SK-N-SH treated with all-trans-retinoic acid at 6 μM for 48 hours (cell line): ENCODE measurements at regions not wholly inside any gene's neighbourhood (a gene's known extent, or its start where the extent isn't known, plus 50 kb on each side); places are given as distances from the start of the nearest gene placed in this dataset.

Experiments used
- ATAC-seq: fragments of 200-7000 bp; cut with Tn5 transposase; 3 replicates; pipeline ENCODE4 v1.9.1; 2020; ENCODE audit warnings: mild to moderate bottlenecking, moderate library complexity
- ARNTL ChIP-seq: fragments of 450-650 bp; formaldehyde crosslinking; IDR thresholded peaks from 2 replicates; pipeline ENCODE4 v1.5.0; 2020; ENCODE audit warnings: low read depth, mild to moderate bottlenecking, moderate library complexity, borderline replicate concordance
- GLIS3 ChIP-seq: fragments of 250-450 bp; sonication (Bioruptor Pico); IDR thresholded peaks from 2 replicates; pipeline ENCODE4 v1.5.0; 2020; ENCODE audit warnings: mild to moderate bottlenecking, moderate library complexity
- ISL1 ChIP-seq: fragments of 250-450 bp; sonication (Bioruptor Pico); IDR thresholded peaks from 2 replicates; pipeline ENCODE4 v2.1.2; 2022; ENCODE audit warnings: mild to moderate bottlenecking, moderate library complexity
- OSR1 ChIP-seq: fragments of 250-450 bp; sonication (Bioruptor Pico); IDR thresholded peaks from 2 replicates; pipeline ENCODE4 v1.8.0; 2022; ENCODE audit warnings: moderate library complexity, mild to moderate bottlenecking, inconsistent platforms
- PPARA ChIP-seq: fragments of 250-450 bp; sonication (Bioruptor Pico); IDR thresholded peaks from 2 replicates; pipeline ENCODE4 v1.5.0; 2020; ENCODE audit warnings: mild to moderate bottlenecking, borderline replicate concordance
- RARB ChIP-seq: fragments of 250-450 bp; sonication (Bioruptor Pico); IDR thresholded peaks from 2 replicates; pipeline ENCODE4 v1.8.0; 2021; ENCODE audit warnings: mild to moderate bottlenecking, moderate library complexity
- SNAI2 ChIP-seq: fragments of 250-450 bp; sonication (Bioruptor Pico); IDR thresholded peaks from 2 replicates; pipeline ENCODE4 v1.5.0; 2020; ENCODE audit warnings: mild to moderate bottlenecking, moderate library complexity
- TOX ChIP-seq: fragments of 250-450 bp; sonication (Bioruptor Pico); IDR thresholded peaks from 2 replicates; pipeline ENCODE4 v1.8.0; 2021; ENCODE audit warnings: mild to moderate bottlenecking, moderate library complexity, borderline replicate concordance
- TSHZ2 ChIP-seq: fragments of 250-450 bp; sonication (Bioruptor Pico); IDR thresholded peaks from 2 replicates; pipeline ENCODE4 v1.5.0; 2020; ENCODE audit warnings: mild to moderate bottlenecking, moderate library complexity
- ZC3H10 ChIP-seq: fragments of 250-450 bp; sonication (Bioruptor Pico); IDR thresholded peaks from 2 replicates; pipeline ENCODE4 v1.5.1; 2021; ENCODE audit warnings: mild to moderate bottlenecking, moderate library complexity
- ZFP3 ChIP-seq: fragments of 250-450 bp; sonication (Bioruptor Pico); IDR thresholded peaks from 2 replicates; pipeline ENCODE4 v1.5.0; 2020; ENCODE audit warnings: mild to moderate bottlenecking, moderate library complexity
- ZFP30 ChIP-seq: fragments of 450-650 bp; formaldehyde crosslinking; IDR thresholded peaks from 2 replicates; pipeline ENCODE4 v1.5.0; 2022; ENCODE audit warnings: mild to moderate bottlenecking, moderate library complexity
- ZNF8 ChIP-seq: fragments of 450-650 bp; formaldehyde crosslinking; IDR thresholded peaks from 2 replicates; pipeline ENCODE4 v1.5.0; 2020; ENCODE audit warnings: mild to moderate bottlenecking, moderate library complexity
- TF ChIP-seq, protein P1 (sequence below): fragments of 250-450 bp; sonication (Bioruptor Pico); IDR thresholded peaks from 2 replicates; pipeline ENCODE4 v1.8.0; 2020; ENCODE audit warnings: mild to moderate bottlenecking, moderate library complexity, borderline replicate concordance
- TF ChIP-seq, protein P2 (sequence below): fragments of 250-450 bp; sonication (Bioruptor Pico); IDR thresholded peaks from 2 replicates; pipeline ENCODE4 v1.5.1; 2020; ENCODE audit warnings: low read depth, mild to moderate bottlenecking, moderate library complexity
- TF ChIP-seq, protein P3 (sequence below): fragments of 250-450 bp; sonication (Bioruptor Pico); IDR thresholded peaks from 2 replicates; pipeline ENCODE4 v1.8.0; 2021; ENCODE audit warnings: low read depth, mild to moderate bottlenecking, moderate library complexity, borderline replicate concordance

GRCh38 chr1:106883208-106883607, 173.3 kb upstream of the PRMT6 start:
- no peak for TF ChIP-seq TOX
- TF ChIP-seq, protein P1, sequence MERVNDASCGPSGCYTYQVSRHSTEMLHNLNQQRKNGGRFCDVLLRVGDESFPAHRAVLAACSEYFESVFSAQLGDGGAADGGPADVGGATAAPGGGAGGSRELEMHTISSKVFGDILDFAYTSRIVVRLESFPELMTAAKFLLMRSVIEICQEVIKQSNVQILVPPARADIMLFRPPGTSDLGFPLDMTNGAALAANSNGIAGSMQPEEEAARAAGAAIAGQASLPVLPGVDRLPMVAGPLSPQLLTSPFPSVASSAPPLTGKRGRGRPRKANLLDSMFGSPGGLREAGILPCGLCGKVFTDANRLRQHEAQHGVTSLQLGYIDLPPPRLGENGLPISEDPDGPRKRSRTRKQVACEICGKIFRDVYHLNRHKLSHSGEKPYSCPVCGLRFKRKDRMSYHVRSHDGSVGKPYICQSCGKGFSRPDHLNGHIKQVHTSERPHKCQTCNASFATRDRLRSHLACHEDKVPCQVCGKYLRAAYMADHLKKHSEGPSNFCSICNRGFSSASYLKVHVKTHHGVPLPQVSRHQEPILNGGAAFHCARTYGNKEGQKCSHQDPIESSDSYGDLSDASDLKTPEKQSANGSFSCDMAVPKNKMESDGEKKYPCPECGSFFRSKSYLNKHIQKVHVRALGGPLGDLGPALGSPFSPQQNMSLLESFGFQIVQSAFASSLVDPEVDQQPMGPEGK (CRISPR knock-in tag) = no peak
- ATAC-seq = no peak

- no peak for ATAC-seq
Observed at GRCh38 chr1:106889059-106889458, 167.4 kb upstream of the PRMT6 start.

DNA sequence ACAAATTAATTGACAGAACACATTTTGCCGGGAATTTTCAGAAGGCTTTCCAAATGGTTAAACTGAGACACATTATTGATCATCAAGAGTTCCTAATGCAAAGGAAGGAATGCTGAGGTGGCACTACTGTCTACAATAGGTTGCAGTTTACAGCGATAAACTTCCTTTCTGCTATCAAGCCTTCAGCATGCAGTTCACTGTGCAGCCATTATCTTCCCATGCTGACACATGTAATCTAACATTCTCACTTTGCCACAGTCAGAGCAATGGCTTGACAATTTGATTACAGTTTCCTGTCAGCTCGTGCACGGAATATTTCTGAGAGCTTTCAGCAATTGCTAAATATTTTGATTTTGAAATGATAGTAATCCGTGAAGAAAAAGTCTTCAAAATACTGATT, 166.9 kb upstream of the PRMT6 start:
- TF ChIP-seq RARB (no peak), ISL1 (CRISPR knock-in tag) (no peak), ZC3H10 (CRISPR knock-in tag) (no peak), OSR1 (CRISPR knock-in tag) (no peak), ZFP30 (no peak), ZFP3 (CRISPR knock-in tag) (no peak), SNAI2 (CRISPR knock-in tag) (no peak), TSHZ2 (CRISPR knock-in tag) (no peak), PPARA (CRISPR knock-in tag) (no peak)
- TF ChIP-seq, protein P2, sequence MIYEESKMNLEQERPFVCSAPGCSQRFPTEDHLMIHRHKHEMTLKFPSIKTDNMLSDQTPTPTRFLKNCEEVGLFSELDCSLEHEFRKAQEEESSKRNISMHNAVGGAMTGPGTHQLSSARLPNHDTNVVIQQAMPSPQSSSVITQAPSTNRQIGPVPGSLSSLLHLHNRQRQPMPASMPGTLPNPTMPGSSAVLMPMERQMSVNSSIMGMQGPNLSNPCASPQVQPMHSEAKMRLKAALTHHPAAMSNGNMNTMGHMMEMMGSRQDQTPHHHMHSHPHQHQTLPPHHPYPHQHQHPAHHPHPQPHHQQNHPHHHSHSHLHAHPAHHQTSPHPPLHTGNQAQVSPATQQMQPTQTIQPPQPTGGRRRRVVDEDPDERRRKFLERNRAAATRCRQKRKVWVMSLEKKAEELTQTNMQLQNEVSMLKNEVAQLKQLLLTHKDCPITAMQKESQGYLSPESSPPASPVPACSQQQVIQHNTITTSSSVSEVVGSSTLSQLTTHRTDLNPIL (CRISPR knock-in tag) = no peak
- TF ChIP-seq, protein P3, sequence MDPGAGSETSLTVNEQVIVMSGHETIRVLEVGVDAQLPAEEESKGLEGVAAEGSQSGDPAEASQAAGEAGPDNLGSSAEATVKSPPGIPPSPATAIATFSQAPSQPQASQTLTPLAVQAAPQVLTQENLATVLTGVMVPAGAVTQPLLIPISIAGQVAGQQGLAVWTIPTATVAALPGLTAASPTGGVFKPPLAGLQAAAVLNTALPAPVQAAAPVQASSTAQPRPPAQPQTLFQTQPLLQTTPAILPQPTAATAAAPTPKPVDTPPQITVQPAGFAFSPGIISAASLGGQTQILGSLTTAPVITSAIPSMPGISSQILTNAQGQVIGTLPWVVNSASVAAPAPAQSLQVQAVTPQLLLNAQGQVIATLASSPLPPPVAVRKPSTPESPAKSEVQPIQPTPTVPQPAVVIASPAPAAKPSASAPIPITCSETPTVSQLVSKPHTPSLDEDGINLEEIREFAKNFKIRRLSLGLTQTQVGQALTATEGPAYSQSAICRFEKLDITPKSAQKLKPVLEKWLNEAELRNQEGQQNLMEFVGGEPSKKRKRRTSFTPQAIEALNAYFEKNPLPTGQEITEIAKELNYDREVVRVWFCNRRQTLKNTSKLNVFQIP (CRISPR knock-in tag) = no peak
- TF ChIP-seq, all 23 proteins: peak for 0
- no peak for ATAC-seq

More at GRCh38 chr1:106889059-106889458, 167.4 kb upstream of the PRMT6 start:
- TF ChIP-seq OSR1 (CRISPR knock-in tag) = no peak
- TF ChIP-seq ARNTL = no peak
- no peak for TF ChIP-seq ZFP30
- no peak for TF ChIP-seq ZNF8
- TF ChIP-seq TSHZ2 (CRISPR knock-in tag) = no peak
- no peak for TF ChIP-seq RARB
- TF ChIP-seq, protein P1 (CRISPR knock-in tag) = no peak
- no peak for TF ChIP-seq GLIS3 (CRISPR knock-in tag)
